KMS-11 (cell line): ENCODE measurements at regions not wholly inside any gene's neighbourhood (a gene's known extent, or its start where the extent isn't known, plus 50 kb on each side); places are given as distances from the start of the nearest gene placed in this dataset.

ENCODE experiments used
- H2AFZ ChIP-seq: fragments of 200-600 bp; sonication (generic); 2 replicates; pipeline ENCODE4 v1.6.1; 2016; ENCODE audit warnings: antibody characterized with exemption, mixed run types, low read depth
- H3K27ac ChIP-seq: fragments of 200-600 bp; sonication (generic); 2 replicates; pipeline ENCODE4 v1.6.1; 2016; ENCODE audit warnings: mild to moderate bottlenecking, mixed run types
- H3K27me3 ChIP-seq: fragments of 200-600 bp; sonication (generic); 2 replicates; pipeline ENCODE4 v1.6.1; 2017; ENCODE audit warnings: mild to moderate bottlenecking, low read depth, mixed run types, moderate library complexity; ENCODE audit not compliant: insufficient read depth
- H3K36me3 ChIP-seq: fragments of 200-600 bp; sonication (generic); 2 replicates; pipeline ENCODE4 v1.6.1; 2017; ENCODE audit warnings: mild to moderate bottlenecking, mixed run types; ENCODE audit not compliant: insufficient read depth
- H3K4me1 ChIP-seq: fragments of 200-600 bp; sonication (generic); 2 replicates; pipeline ENCODE4 v1.6.1; 2016; ENCODE audit warnings: mild to moderate bottlenecking, low read depth, mixed run types; ENCODE audit not compliant: poor library complexity, severe bottlenecking
- H3K4me2 ChIP-seq: fragments of 200-600 bp; sonication (generic); 2 replicates; pipeline ENCODE4 v1.7.0; 2016; ENCODE audit warnings: mild to moderate bottlenecking, mixed run types
- H3K4me3 ChIP-seq: fragments of 200-600 bp; sonication (generic); IDR thresholded peaks from 2 replicates; pipeline ENCODE4 v1.6.1; 2017; ENCODE audit warnings: low read depth, low read length, mixed read lengths; ENCODE audit not compliant: insufficient read depth
- H3K79me2 ChIP-seq: fragments of 200-600 bp; sonication (generic); 2 replicates; pipeline ENCODE4 v1.6.1; 2016; ENCODE audit warnings: low read depth, mixed run types; ENCODE audit not compliant: insufficient read depth
- H3K9ac ChIP-seq: fragments of 200-600 bp; sonication (generic); 2 replicates; pipeline ENCODE4 v1.6.1; 2016; ENCODE audit warnings: mild to moderate bottlenecking, mixed run types
- H4K20me1 ChIP-seq: fragments of 200-600 bp; sonication (generic); 2 replicates; pipeline ENCODE4 v1.6.1; 2016; ENCODE audit warnings: mild to moderate bottlenecking, mixed run types; ENCODE audit not compliant: insufficient read depth
- TF ChIP-seq, protein P1 (sequence below): fragments of 200-600 bp; sonication (generic); conservative IDR thresholded peaks from 2 replicates; pipeline ENCODE4 v1.6.1; 2017; ENCODE audit warnings: low read depth, mild to moderate bottlenecking, antibody characterized with exemption, low read length, moderate library complexity, mixed read lengths

DNA sequence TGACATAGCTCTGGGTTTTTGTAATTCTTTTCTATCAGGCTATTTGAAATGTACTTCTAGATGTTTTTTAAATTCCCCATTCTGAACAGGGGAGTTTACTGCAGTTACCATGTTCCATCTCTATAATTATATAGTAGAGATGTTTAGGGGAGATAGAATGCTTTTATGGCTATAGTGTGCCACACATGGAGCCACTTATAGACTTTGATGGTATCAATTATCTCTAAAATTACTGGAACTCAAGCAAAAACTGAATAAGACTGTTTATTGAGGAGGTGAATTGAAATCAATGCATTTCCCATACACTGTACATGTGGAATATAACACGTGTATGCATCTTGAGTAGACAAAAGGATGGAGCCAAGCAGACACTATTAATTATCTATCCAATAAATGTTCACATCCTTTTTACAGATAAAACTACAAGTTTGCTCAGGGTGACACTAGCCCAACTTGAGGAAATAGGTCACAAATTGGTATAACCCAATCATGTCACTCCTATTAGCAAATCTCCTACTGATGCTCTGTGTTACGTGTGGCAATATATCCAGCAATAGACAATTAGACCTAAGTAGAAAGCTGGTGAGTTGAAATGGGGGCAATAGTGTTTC lies 1882.6 kb downstream of the PCDH9 start:
- no peak overlapping the region for H3K4me2 ChIP-seq
- H3K27ac ChIP-seq: no peak overlapping the region
- TF ChIP-seq, protein P1, sequence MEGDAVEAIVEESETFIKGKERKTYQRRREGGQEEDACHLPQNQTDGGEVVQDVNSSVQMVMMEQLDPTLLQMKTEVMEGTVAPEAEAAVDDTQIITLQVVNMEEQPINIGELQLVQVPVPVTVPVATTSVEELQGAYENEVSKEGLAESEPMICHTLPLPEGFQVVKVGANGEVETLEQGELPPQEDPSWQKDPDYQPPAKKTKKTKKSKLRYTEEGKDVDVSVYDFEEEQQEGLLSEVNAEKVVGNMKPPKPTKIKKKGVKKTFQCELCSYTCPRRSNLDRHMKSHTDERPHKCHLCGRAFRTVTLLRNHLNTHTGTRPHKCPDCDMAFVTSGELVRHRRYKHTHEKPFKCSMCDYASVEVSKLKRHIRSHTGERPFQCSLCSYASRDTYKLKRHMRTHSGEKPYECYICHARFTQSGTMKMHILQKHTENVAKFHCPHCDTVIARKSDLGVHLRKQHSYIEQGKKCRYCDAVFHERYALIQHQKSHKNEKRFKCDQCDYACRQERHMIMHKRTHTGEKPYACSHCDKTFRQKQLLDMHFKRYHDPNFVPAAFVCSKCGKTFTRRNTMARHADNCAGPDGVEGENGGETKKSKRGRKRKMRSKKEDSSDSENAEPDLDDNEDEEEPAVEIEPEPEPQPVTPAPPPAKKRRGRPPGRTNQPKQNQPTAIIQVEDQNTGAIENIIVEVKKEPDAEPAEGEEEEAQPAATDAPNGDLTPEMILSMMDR: no peak
- no peak overlapping the region for H3K9ac ChIP-seq
- no peak overlapping the region for H3K4me3 ChIP-seq
- no peaks in the 10 kb centered on the region for H3K36me3 ChIP-seq
- H4K20me1 ChIP-seq: no peaks in the 10 kb centered on the region
- H3K79me2 ChIP-seq: no peaks in the 10 kb centered on the region
- no peaks in the 10 kb centered on the region for H3K27me3 ChIP-seq
- peaks cover 26% of the 10 kb centered on the region for H3K4me1 ChIP-seq
- H2AFZ ChIP-seq: no peak overlapping the region

DNA sequence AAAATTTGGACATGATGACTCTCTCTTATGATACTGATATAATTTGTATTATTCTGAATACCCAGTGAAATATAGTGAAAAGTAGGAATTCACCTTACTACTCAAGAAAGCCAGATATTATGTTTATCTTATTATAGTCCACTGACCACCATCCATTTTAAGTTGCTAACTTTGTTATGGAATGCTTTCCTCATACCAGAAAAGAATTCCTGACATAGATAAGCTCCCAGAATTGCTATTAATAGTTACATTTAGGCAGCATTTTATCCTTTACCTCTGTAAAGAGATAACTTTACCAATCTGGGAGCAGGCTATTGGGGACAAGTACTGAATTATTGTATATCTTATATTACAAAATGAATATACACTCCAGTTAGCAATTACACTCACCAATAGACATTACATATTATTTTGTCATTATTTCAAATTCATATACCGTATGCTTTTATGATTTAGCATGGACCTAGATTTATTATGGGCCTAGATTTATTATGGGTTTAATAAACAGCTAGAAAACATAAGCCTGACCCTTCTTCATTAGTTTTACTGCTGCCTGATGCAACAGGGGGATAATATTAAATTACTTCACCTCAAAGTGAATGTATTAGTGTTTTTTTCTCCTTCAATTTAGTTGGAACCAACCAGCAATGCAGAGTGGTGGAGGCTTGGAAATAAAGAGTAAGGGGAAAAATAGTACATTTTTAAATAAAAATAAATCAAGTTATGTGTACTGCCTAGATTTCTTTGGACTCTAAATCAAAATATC lies 1886.1 kb downstream of the PCDH9 start:
- H3K9ac ChIP-seq: no peak overlapping the region
- H3K4me3 ChIP-seq: no peak overlapping the region
- TF ChIP-seq, protein P1: no peak
- no peak overlapping the region for H2AFZ ChIP-seq
- no peaks in the 10 kb centered on the region for H3K27me3 ChIP-seq
- no peaks in the 10 kb centered on the region for H3K79me2 ChIP-seq
- no peak overlapping the region for H3K4me2 ChIP-seq
- H3K27ac ChIP-seq: no peak overlapping the region
- H3K4me1 ChIP-seq: peaks cover 16% of the 10 kb centered on the region
- no peaks in the 10 kb centered on the region for H3K36me3 ChIP-seq
- H4K20me1 ChIP-seq: no peaks in the 10 kb centered on the region

DNA sequence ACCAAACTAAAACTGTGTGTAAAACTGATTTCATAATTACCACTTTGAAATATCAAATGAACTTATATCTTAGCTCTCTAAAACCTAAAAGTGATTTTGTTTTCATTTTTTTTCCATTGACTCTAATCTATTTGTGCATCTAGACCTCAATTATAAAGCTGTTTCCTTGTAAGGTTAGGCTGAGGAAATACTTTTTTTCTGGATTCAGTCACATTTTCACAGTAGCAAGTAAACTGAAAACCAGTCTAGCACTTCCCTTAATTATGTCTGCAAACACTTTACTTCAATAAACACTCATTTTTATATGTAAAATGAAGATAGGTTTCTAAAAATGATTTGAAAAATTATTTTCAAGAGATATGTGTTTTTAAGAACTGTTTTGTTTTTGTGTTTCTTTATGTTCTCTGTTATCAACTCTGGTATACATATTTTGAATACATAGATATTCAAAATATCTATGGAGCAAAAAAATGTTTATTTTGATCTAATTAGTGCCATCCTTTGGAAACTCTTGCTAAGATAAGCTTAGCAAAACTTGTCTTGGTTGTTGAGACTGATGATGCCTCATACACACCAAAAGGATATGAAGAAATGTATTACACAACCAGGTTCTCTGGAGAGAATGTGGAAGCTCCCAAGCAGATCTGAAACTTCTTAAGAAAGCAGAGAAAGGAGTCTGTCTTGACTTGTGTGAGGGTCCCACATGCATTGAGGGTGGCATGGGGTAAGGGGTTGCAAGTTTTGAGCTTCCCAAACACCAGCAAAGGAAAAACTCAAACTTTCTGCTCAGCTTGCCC lies 1887.4 kb downstream of the PCDH9 start:
- Histone ChIP-seq H3K27ac (no peak overlapping the region), H4K20me1 (no peaks in the 10 kb centered on the region), H3K27me3 (no peaks in the 10 kb centered on the region), H3K4me3 (no peak overlapping the region), H3K4me2 (no peak overlapping the region), H3K79me2 (no peaks in the 10 kb centered on the region), H3K4me1 (peaks cover 2% of the 10 kb centered on the region), H3K9ac (no peak overlapping the region), H2AFZ (no peak overlapping the region), H3K36me3 (no peaks in the 10 kb centered on the region)
- TF ChIP-seq, protein P1: no peak

DNA sequence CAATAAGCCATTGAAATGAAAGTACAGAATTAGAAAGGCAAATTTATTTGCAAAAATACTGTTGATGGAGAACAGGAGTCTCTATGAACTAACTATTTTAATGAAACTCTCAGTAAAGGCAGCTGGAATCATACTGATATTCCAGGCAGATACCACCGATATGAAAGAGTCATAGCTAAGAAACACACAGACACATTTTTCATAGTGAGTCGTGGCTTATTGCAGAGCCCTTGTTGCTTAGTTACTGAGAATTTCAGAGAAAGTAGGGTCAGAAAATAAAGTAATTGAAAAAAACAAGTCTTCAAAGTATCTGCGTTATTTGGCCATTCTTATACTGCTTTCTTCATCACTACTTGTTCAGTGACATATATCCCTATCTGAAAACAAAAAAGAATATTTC lies 1890.9 kb downstream of the PCDH9 start:
- Histone ChIP-seq H4K20me1 (no peaks in the 10 kb centered on the region), H3K4me2 (no peak overlapping the region), H3K27me3 (no peaks in the 10 kb centered on the region), H3K27ac (no peak overlapping the region), H3K36me3 (no peaks in the 10 kb centered on the region), H3K9ac (no peak overlapping the region), H3K79me2 (no peaks in the 10 kb centered on the region), H2AFZ (no peak overlapping the region), H3K4me1 (no peaks in the 10 kb centered on the region), H3K4me3 (no peak overlapping the region)
- TF ChIP-seq, protein P1: no peak
